ENCODE measurements at regions not wholly inside any gene's neighbourhood (a gene's known extent, or its start where the extent isn't known, plus 50 kb on each side); places are given as distances from the start of the nearest gene placed in this dataset.

DNA sequence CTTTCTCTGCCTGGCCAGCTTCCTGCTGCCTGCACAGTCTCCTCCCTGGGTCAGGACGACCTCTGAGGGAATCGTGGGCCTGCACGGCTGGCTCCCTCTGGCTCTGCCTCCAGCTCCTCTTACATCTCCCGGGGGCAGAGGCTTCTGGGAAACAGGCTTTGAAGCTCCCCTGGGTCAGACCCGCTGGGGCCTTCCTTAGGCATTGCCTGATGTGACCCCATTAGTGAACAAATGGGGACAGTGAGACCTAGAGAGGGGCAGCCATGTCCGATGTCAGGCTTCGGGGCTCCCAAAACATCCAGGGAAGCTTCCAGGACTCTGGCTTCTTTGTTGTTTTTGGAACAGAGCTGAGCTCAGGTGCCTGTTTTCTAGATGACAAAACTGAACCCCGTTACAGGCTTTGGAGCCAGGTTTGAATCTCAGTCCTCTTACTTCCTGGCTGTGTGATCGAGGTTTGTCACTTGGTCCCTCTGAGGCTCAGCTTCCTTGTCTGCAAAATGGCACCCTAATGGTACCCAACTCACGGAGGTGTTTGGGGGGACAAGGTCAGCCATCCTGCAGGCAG, 94.3 kb downstream of the CEBPB start:
- H3K4me3 ChIP-seq = peak overlapping the region; percentile 45
- no peak overlapping the region for H3K27ac ChIP-seq
- no peaks in the 10 kb centered on the region for H3K9me3 ChIP-seq
- peaks cover 3% of the 10 kb centered on the region; the same call in 1 of the 2 replicates for H3K27me3 ChIP-seq
- H4K20me1 ChIP-seq = peaks cover 20% of the 10 kb centered on the region
- no peaks in the 10 kb centered on the region for H3K36me3 ChIP-seq
- no peak for TF ChIP-seq Cebpa-rat (IDR thresholded peaks at IDR 0.05)
- H3K4me2 ChIP-seq = peak overlapping the region; percentile 91
- peak overlapping the region; percentile 22; the same call in 1 of the 2 replicates for H3K9ac ChIP-seq
- H3K4me1 ChIP-seq = peaks cover 35% of the 10 kb centered on the region

DNA sequence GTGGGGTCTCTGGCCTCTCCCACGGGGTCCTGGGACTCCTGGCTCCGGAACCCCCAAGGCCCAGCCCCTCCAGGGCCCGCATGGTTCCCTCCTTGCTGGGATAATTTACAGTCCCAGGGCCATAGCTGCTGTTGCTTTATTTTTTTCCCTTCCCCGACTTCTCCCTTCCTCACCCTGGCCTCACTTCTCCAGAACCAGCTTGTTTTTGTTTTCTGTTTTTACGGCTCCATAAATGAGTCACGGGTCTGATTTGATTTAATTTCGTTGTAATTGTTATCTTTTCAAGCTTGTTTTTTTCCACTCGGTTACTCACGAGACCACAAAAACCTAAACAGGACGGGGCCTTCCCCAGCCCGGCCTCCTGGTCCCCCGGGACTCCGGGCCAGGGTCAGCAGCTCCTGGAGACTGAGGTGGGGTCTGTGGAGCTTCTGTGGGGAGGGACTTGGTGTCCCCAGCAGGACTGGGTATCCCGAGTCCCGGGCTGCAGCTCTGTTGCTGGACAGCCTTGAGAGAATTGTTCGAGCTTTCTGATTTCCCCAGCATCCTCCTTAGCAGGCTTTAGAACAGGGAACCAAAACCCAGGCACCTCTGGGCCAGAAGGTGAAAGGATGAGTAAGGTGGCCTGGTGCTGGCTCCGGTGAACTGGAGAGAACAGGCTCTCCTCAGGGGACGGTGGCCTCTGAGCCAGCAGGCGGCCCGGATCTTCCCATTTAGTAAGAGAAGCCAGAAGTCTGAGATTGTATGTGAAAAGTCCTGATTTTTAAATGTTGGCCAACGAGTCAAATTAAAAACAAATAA, 94.9 kb downstream of the CEBPB start:
- H3K27ac ChIP-seq = no peak overlapping the region
- peak overlapping the region; percentile 22; the same call in 1 of the 2 replicates for H3K9ac ChIP-seq
- no peak for TF ChIP-seq Cebpa-rat (IDR thresholded peaks at IDR 0.05)
- peaks cover 20% of the 10 kb centered on the region for H4K20me1 ChIP-seq
- H3K4me3 ChIP-seq = peak overlapping the region; percentile 45
- peaks cover 3% of the 10 kb centered on the region; the same call in 1 of the 2 replicates for H3K27me3 ChIP-seq
- H3K36me3 ChIP-seq = no peaks in the 10 kb centered on the region
- peak overlapping the region; percentile 91 for H3K4me2 ChIP-seq
- H3K9me3 ChIP-seq = no peaks in the 10 kb centered on the region
- H3K4me1 ChIP-seq = peaks cover 35% of the 10 kb centered on the region

DNA sequence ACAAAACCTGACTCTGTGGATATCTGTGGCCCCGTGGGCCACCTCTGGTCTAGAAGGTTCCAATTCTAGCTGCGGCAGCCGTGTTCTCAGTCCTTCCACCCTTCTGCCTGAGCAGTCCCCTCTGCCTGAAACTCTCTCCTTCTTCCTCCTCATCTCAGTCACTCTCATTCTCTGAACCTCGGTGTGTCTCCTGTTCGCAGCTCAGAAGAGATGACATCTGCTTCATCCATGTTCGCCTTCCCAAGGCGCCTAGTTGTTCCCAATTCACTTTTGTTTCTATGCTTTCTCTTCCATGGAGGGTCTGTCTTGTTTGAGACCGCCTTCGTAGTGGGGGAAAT, 95.5 kb downstream of the CEBPB start:
- no peak for TF ChIP-seq Cebpa-rat (IDR thresholded peaks at IDR 0.05)
- H3K27me3 ChIP-seq = peaks cover 3% of the 10 kb centered on the region; the same call in 1 of the 2 replicates

DNA sequence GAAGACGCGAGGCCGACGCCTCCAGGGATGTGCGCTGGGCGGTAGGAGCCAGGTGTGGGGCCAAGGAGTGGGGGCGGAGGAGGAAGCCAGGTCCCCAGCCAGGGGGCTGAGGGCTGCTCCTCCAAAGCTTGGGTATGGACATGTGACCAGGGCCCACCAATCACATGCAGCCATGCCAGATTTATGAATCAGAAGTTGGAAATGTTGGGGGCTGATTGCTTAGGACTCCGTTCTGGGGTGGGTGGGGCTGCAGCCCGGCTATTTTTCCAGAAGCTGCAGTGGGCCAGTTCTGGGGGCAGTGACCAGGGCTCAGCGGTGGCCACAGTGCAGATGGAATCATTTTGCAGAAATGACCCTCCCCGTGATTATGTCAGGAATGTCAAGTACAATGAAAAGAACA, 96.0 kb downstream of the CEBPB start:
- no peak overlapping the region for H3K4me3 ChIP-seq
- TF ChIP-seq Cebpa-rat (IDR thresholded peaks at IDR 0.05) = no peak
- peak overlapping the region; percentile 91 for H3K4me2 ChIP-seq

More for the DNA sequence above, 95.5 kb downstream of the CEBPB start:
- no peak overlapping the region for H3K27ac ChIP-seq
- H3K4me1 ChIP-seq = peaks cover 35% of the 10 kb centered on the region
- no peak overlapping the region for H3K9ac ChIP-seq
- H3K36me3 ChIP-seq = no peaks in the 10 kb centered on the region
- peaks cover 20% of the 10 kb centered on the region for H4K20me1 ChIP-seq
- no peaks in the 10 kb centered on the region for H3K9me3 ChIP-seq
- H3K4me3 ChIP-seq = no peak overlapping the region
- H3K4me2 ChIP-seq = peak overlapping the region; percentile 91

DNA sequence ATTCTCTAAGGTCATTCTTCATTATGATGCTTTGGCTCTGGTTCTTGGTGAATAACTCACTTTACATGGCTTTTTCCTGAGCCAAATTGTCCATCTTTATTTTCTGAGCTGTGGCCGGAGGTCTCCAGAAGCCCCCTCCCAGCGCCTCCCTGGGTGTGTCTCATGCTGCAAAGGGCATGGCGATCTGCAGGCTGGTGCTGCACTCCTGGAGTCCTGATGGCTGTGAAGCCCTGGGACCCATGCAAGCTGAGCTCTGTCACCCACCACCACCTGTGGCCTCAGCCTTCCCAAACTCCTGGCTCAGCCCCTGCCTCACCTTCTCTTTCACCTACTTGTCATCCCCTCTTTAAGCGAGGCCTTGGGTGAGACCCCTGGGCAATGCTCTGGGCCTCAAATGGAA, 96.9 kb downstream of the CEBPB start:
- H3K4me1 ChIP-seq = peaks cover 37% of the 10 kb centered on the region
- H3K27me3 ChIP-seq = peaks cover 3% of the 10 kb centered on the region; the same call in 1 of the 2 replicates
- H3K4me2 ChIP-seq = no peak overlapping the region
- H3K9me3 ChIP-seq = no peaks in the 10 kb centered on the region
- no peaks in the 10 kb centered on the region for H3K36me3 ChIP-seq
- no peak overlapping the region for H3K4me3 ChIP-seq
- no peak for TF ChIP-seq Cebpa-rat (IDR thresholded peaks at IDR 0.05)
- H4K20me1 ChIP-seq = peaks cover 20% of the 10 kb centered on the region
- no peak overlapping the region for H3K27ac ChIP-seq
- no peak overlapping the region for H3K9ac ChIP-seq

More for the DNA sequence above, 96.0 kb downstream of the CEBPB start:
- H3K9me3 ChIP-seq = no peaks in the 10 kb centered on the region
- H3K36me3 ChIP-seq = no peaks in the 10 kb centered on the region
- no peak overlapping the region for H3K27ac ChIP-seq
- H3K27me3 ChIP-seq = peaks cover 3% of the 10 kb centered on the region; the same call in 1 of the 2 replicates
- peaks cover 35% of the 10 kb centered on the region for H3K4me1 ChIP-seq
- peaks cover 20% of the 10 kb centered on the region for H4K20me1 ChIP-seq
- H3K9ac ChIP-seq = no peak overlapping the region

DNA sequence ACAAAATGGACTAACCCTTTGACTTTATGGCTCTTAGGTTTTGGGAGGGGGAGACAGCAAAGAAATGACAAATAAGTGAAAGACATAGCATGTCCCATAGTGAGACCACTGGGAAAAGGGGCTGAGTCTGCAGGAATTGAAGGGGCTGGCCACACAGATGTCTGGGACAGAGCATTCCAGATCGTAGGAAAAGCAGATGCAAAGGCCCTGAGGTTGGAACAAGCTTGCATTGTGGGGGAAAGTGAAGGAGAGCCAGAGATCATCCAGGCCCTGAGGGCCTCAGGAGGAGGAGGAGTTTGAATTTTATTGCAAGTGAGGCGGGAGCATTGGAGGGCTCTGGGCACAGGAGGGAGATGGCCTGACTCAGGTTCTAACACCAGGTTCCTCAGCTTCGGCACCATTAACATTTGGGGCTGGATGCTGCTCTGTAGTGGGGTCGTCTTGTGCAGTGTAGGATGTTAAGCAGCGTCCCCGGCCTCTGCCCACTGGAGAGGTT, 97.5 kb downstream of the CEBPB start:
- peaks cover 3% of the 10 kb centered on the region; the same call in 1 of the 2 replicates for H3K27me3 ChIP-seq
- peaks cover 20% of the 10 kb centered on the region for H4K20me1 ChIP-seq
- H3K4me3 ChIP-seq = no peak overlapping the region
- H3K36me3 ChIP-seq = no peaks in the 10 kb centered on the region
- TF ChIP-seq Cebpa-rat (IDR thresholded peaks at IDR 0.05) = no peak
- no peak overlapping the region for H3K4me2 ChIP-seq
- H3K27ac ChIP-seq = no peak overlapping the region
- H3K9me3 ChIP-seq = no peaks in the 10 kb centered on the region
- peaks cover 40% of the 10 kb centered on the region for H3K4me1 ChIP-seq
- no peak overlapping the region for H3K9ac ChIP-seq

DNA sequence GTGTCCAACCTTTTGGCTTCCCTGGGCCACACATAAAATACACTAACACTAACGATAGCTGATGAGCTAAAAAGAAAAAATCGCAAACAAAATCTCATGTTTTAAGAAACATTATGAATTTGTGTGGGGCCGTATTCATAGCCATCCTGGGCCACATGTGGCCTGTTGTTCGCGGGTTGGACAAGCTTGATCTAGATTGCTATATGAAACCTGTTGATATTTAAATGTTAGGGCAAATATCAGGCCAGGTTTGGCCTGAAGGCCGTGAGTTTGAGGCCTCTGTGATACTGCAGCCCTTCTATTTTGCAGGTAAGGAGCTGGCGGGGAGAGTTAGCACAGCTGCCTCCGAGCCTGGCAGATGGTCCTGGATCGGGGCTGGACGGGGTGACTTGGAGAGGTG, 99.0 kb downstream of the CEBPB start:
- Histone ChIP-seq H3K9ac (no peak overlapping the region), H3K4me2 (no peak overlapping the region), H3K36me3 (no peaks in the 10 kb centered on the region), H4K20me1 (peaks cover 26% of the 10 kb centered on the region), H3K4me1 (peaks cover 27% of the 10 kb centered on the region), H3K27ac (no peak overlapping the region), H3K9me3 (no peaks in the 10 kb centered on the region), H3K4me3 (no peak overlapping the region), H3K27me3 (no peaks in the 10 kb centered on the region; the same call in 1 of the 2 replicates)
- no peak for TF ChIP-seq Cebpa-rat (IDR thresholded peaks at IDR 0.05)

DNA sequence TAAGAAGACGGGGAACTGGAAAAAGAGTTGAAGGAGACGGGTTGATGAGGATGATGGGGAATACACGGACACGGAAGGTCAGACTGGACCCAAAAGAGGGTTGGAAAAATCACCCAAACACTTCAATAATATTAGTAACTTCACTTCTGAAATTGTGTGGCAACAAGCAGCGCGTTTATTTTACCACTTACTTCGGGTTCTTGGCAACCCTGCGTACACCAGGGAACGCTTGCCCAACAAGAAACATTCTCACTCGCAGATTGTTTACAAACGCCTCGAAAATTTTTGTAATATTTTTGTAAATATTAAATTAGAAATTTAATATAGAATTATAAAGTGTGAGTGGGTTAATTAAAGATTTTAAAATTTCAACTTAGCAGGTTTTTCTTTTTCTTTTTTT, 99.5 kb downstream of the CEBPB start:
- peaks cover 27% of the 10 kb centered on the region for H3K4me1 ChIP-seq
- no peak overlapping the region for H3K27ac ChIP-seq
- H3K36me3 ChIP-seq = no peaks in the 10 kb centered on the region
- no peaks in the 10 kb centered on the region; the same call in 1 of the 2 replicates for H3K27me3 ChIP-seq
- TF ChIP-seq Cebpa-rat (IDR thresholded peaks at IDR 0.05) = no peak
- no peak overlapping the region for H3K4me3 ChIP-seq
- H4K20me1 ChIP-seq = peaks cover 26% of the 10 kb centered on the region
- no peaks in the 10 kb centered on the region for H3K9me3 ChIP-seq
- no peak overlapping the region for H3K4me2 ChIP-seq
- H3K9ac ChIP-seq = no peak overlapping the region

DNA sequence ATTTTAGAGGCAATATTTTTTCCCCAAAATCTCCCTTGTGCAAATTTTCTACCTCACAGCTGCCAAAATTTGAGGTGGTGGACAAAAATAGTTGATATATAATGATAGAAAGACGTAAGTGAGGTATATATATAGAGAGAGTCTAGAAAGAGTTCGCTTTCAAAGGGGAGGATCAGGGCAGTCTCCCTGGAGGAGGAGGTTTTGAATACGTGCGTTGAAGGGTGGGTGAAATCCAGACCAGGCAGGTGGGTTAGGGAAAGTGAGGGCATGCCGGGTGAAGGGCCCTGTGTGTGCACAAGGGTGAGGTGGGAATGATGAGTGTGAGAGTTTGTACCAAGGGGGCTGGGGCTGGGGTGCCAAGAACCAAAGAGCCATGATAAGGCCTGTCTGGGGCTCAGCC, 100.2 kb downstream of the CEBPB start:
- Histone ChIP-seq H3K4me2 (no peak overlapping the region), H3K27me3 (no peaks in the 10 kb centered on the region; the same call in 1 of the 2 replicates), H3K9ac (no peak overlapping the region)

More for the DNA sequence above, 100.2 kb downstream of the CEBPB start:
- Histone ChIP-seq H4K20me1 (peaks cover 23% of the 10 kb centered on the region), H3K27ac (no peak overlapping the region), H3K9me3 (no peaks in the 10 kb centered on the region), H3K4me3 (no peak overlapping the region), H3K4me1 (peaks cover 27% of the 10 kb centered on the region), H3K36me3 (no peaks in the 10 kb centered on the region)
- no peak for TF ChIP-seq Cebpa-rat (IDR thresholded peaks at IDR 0.05)
